ENCODE measurements at regions not wholly inside any gene's neighbourhood (a gene's known extent, or its start where the extent isn't known, plus 50 kb on each side); places are given as distances from the start of the nearest gene placed in this dataset.
"Not testable (repeated sequence)": the region's sequence is repeated elsewhere in the genome, so short reads cannot be mapped to it uniquely, and the experiment has no call there.

DNA sequence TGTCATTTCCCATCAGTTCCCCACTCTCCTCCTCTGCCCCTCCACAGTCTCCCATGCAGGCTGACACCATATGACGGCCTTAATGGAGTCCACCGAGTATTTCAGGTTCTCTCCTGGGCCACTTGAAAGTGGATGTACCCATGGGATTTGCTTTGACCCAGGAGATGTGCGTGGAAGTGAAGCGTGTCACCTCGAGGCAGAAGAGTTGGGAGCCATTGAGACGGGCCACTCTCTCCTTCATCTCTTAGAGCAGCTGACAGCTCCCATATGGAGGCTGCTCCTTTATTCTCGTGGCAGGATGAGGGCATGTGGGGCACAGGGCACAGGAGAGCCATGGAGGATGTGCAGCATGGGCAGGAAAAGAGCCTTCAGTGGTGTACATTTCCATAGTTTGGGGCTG is 144.7 kb upstream of the CRYM start:
- H3K9me2 ChIP-seq (ENCODE audit: insufficient read depth); CTCF ChIA-PET; H4K20me1 ChIP-seq (ENCODE audit: insufficient read depth); DNase-seq (ENCODE audit: low read depth, low spot score); intact Hi-C loops (cut with micrococcal nuclease); H2AFZ ChIP-seq (ENCODE audit: low read depth, low read length, poor library complexity, severe bottlenecking); ATAC-seq; POLR2A ChIA-PET; H3K27ac ChIP-seq (ENCODE audit: low read depth, low read length); H3K4me3 ChIP-seq (replicated peaks in 1 of 2; ENCODE audit: low read depth in 1 of 2, low read length in 2 of 2); H3K79me2 ChIP-seq (ENCODE audit: insufficient read depth, low read length); H3K4me1 ChIP-seq (ENCODE audit: control insufficient read depth in 1 of 2, insufficient read depth in 2 of 2, low read length in 2 of 2); H3K36me3 ChIP-seq (ENCODE audit: control insufficient read depth in 1 of 2, insufficient read depth in 2 of 2, low read length in 2 of 2); RAD21 ChIA-PET (ENCODE audit: low non-redundant PET in 1 of 2, low total read pairs in 2 of 2, uncharacterized antibody in 2 of 2, unreplicated experiment in 2 of 2); H3K27me3 ChIP-seq (ENCODE audit: insufficient read depth, low read length); H3K4me2 ChIP-seq (ENCODE audit: low read length); H3K9ac ChIP-seq (ENCODE audit: low read length); H3K9me3 ChIP-seq (ENCODE audit: control insufficient read depth in 1 of 2, insufficient read depth in 1 of 2, low read depth in 1 of 2, low read length in 2 of 2): not testable (repeated sequence)
- TSS peak; percentile 35 for BruUV-seq (replicated peaks)

DNA sequence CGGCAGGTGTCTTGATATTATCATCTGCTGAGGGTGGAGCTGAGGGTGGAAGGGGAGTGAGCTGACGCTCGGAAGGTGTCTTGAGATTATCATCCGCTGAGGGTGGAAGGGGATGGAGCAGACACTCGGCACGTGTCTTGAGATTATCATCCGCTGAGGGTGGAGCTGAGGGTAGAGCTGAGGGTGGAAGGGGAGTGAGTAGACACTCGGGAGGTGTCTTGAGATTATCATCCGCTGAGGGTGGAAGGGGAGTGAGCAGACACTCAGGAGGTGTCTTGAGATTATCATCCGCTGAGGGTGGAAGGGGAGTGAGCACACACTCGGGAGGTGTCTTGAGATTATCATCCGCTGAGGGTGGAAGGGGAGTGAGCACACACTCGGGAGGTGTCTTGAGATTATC is 126.6 kb upstream of the CRYM start:
- DNase-seq (ENCODE audit: low read depth, low spot score); H3K27ac ChIP-seq (ENCODE audit: low read depth, low read length); H3K9ac ChIP-seq (ENCODE audit: low read length); H3K36me3 ChIP-seq (ENCODE audit: control insufficient read depth in 1 of 2, insufficient read depth in 2 of 2, low read length in 2 of 2); H3K27me3 ChIP-seq (ENCODE audit: insufficient read depth, low read length); RAD21 ChIA-PET (ENCODE audit: low non-redundant PET in 1 of 2, low total read pairs in 2 of 2, uncharacterized antibody in 2 of 2, unreplicated experiment in 2 of 2); H3K4me3 ChIP-seq (replicated peaks in 1 of 2; ENCODE audit: low read depth in 1 of 2, low read length in 2 of 2); BruUV-seq (replicated peaks); H3K4me2 ChIP-seq (ENCODE audit: low read length); H3K4me1 ChIP-seq (ENCODE audit: control insufficient read depth in 1 of 2, insufficient read depth in 2 of 2, low read length in 2 of 2); POLR2A ChIA-PET; H4K20me1 ChIP-seq (ENCODE audit: insufficient read depth); CTCF ChIA-PET; intact Hi-C loops (cut with micrococcal nuclease); H3K79me2 ChIP-seq (ENCODE audit: insufficient read depth, low read length); H3K9me3 ChIP-seq (ENCODE audit: control insufficient read depth in 1 of 2, insufficient read depth in 1 of 2, low read depth in 1 of 2, low read length in 2 of 2); ATAC-seq; H3K9me2 ChIP-seq (ENCODE audit: insufficient read depth); H2AFZ ChIP-seq (ENCODE audit: low read depth, low read length, poor library complexity, severe bottlenecking): not testable (repeated sequence)

DNA sequence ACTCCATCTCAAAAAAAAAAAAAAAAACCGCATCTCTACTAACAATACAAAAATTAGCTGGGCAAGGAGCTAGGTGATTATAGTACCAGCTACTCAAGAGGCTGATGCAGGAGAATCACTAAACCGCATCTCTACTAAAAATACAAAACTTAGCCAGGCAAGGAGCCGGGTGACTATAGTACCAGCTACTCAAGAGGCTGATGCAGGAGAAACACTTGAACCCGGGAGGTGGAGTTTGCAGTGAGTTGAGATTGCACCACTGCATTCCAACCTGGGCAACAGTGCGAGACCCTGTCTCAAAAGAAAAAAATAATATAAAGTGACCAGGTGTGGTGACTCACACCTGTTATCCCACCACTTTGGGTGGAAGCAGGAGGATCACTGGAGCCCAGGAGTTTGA is 119.8 kb upstream of the CRYM start:
- H3K27me3 ChIP-seq (ENCODE audit: insufficient read depth, low read length); H3K36me3 ChIP-seq (ENCODE audit: control insufficient read depth in 1 of 2, insufficient read depth in 2 of 2, low read length in 2 of 2); intact Hi-C loops (cut with micrococcal nuclease); ATAC-seq; H3K79me2 ChIP-seq (ENCODE audit: insufficient read depth, low read length); POLR2A ChIA-PET; H3K27ac ChIP-seq (ENCODE audit: low read depth, low read length); DNase-seq (ENCODE audit: low read depth, low spot score); H2AFZ ChIP-seq (ENCODE audit: low read depth, low read length, poor library complexity, severe bottlenecking); H3K9me2 ChIP-seq (ENCODE audit: insufficient read depth); H3K9me3 ChIP-seq (ENCODE audit: control insufficient read depth in 1 of 2, insufficient read depth in 1 of 2, low read depth in 1 of 2, low read length in 2 of 2); H3K4me1 ChIP-seq (ENCODE audit: control insufficient read depth in 1 of 2, insufficient read depth in 2 of 2, low read length in 2 of 2); H3K4me2 ChIP-seq (ENCODE audit: low read length); H3K9ac ChIP-seq (ENCODE audit: low read length); H3K4me3 ChIP-seq (replicated peaks in 1 of 2; ENCODE audit: low read depth in 1 of 2, low read length in 2 of 2); CTCF ChIA-PET; H4K20me1 ChIP-seq (ENCODE audit: insufficient read depth); BruUV-seq (replicated peaks); RAD21 ChIA-PET (ENCODE audit: low non-redundant PET in 1 of 2, low total read pairs in 2 of 2, uncharacterized antibody in 2 of 2, unreplicated experiment in 2 of 2): not testable (repeated sequence)

DNA sequence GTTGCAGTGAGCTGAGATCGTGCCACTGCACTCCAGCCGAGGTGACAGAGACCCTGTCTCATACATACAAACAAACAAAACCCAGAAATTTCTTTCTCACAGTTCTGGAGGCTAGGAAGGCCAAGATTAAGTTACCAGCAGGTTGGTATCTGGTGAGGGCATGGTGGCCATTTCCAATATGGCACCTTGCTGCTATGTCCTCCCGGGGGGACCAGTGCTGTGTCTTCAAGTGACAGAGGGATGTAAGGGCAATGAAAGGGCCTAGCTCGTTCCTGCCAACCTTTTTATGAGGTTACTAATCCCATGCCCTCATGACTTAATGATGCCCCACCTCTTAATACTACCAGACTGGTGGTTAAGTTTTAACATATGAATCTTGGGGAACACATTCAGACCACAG is 118.5 kb upstream of the CRYM start:
- H4K20me1 ChIP-seq (ENCODE audit: insufficient read depth); ATAC-seq; POLR2A ChIA-PET; H3K36me3 ChIP-seq (ENCODE audit: control insufficient read depth in 1 of 2, insufficient read depth in 2 of 2, low read length in 2 of 2); H3K4me2 ChIP-seq (ENCODE audit: low read length); BruUV-seq (replicated peaks); H3K79me2 ChIP-seq (ENCODE audit: insufficient read depth, low read length); H3K9me3 ChIP-seq (ENCODE audit: control insufficient read depth in 1 of 2, insufficient read depth in 1 of 2, low read depth in 1 of 2, low read length in 2 of 2); H3K27ac ChIP-seq (ENCODE audit: low read depth, low read length); H2AFZ ChIP-seq (ENCODE audit: low read depth, low read length, poor library complexity, severe bottlenecking); H3K9me2 ChIP-seq (ENCODE audit: insufficient read depth); H3K4me1 ChIP-seq (ENCODE audit: control insufficient read depth in 1 of 2, insufficient read depth in 2 of 2, low read length in 2 of 2); DNase-seq (ENCODE audit: low read depth, low spot score); H3K27me3 ChIP-seq (ENCODE audit: insufficient read depth, low read length); H3K4me3 ChIP-seq (replicated peaks in 1 of 2; ENCODE audit: low read depth in 1 of 2, low read length in 2 of 2); H3K9ac ChIP-seq (ENCODE audit: low read length); CTCF ChIA-PET; RAD21 ChIA-PET (ENCODE audit: low non-redundant PET in 1 of 2, low total read pairs in 2 of 2, uncharacterized antibody in 2 of 2, unreplicated experiment in 2 of 2); intact Hi-C loops (cut with micrococcal nuclease): not testable (repeated sequence)

DNA sequence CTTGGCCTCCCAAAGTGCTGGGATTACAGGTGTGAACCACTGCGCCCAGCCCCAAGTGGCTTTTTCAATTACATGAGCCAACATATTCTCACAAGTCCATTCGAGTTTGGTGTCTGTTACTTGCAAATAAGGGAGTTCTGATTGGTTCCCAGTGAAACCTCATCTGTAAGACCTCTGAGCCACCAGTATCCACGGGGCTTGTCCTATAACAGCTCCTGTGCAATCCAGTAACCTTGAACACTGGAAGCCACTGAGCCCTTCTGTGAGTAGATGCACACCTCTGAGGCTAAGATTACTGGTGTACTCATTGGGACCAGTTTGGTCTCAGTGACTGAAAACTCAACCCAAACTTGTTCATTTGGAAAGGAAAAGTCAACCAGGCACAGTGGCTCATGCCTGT is 112.5 kb upstream of the CRYM start:
- H3K4me2 ChIP-seq (ENCODE audit: low read length); DNase-seq (ENCODE audit: low read depth, low spot score); RAD21 ChIA-PET (ENCODE audit: low non-redundant PET in 1 of 2, low total read pairs in 2 of 2, uncharacterized antibody in 2 of 2, unreplicated experiment in 2 of 2); CTCF ChIA-PET; H3K36me3 ChIP-seq (ENCODE audit: control insufficient read depth in 1 of 2, insufficient read depth in 2 of 2, low read length in 2 of 2); ATAC-seq; H2AFZ ChIP-seq (ENCODE audit: low read depth, low read length, poor library complexity, severe bottlenecking); H3K27me3 ChIP-seq (ENCODE audit: insufficient read depth, low read length); H3K79me2 ChIP-seq (ENCODE audit: insufficient read depth, low read length); H4K20me1 ChIP-seq (ENCODE audit: insufficient read depth); H3K4me1 ChIP-seq (ENCODE audit: control insufficient read depth in 1 of 2, insufficient read depth in 2 of 2, low read length in 2 of 2); H3K9me2 ChIP-seq (ENCODE audit: insufficient read depth); H3K9ac ChIP-seq (ENCODE audit: low read length); POLR2A ChIA-PET; H3K9me3 ChIP-seq (ENCODE audit: control insufficient read depth in 1 of 2, insufficient read depth in 1 of 2, low read depth in 1 of 2, low read length in 2 of 2); intact Hi-C loops (cut with micrococcal nuclease); H3K27ac ChIP-seq (ENCODE audit: low read depth, low read length); H3K4me3 ChIP-seq (replicated peaks in 1 of 2; ENCODE audit: low read depth in 1 of 2, low read length in 2 of 2); BruUV-seq (replicated peaks): not testable (repeated sequence)

Data from HCT116 (cell line).